BJ (cell line): ENCODE measurements at regions not wholly inside any gene's neighbourhood (a gene's known extent, or its start where the extent isn't known, plus 50 kb on each side); places are given as distances from the start of the nearest gene placed in this dataset.

Experiments used
- CTCF ChIA-PET: fragments of 350-600 bp; formaldehyde crosslinking; extraction: SDS; loops from one replicate; lab custom pipeline; 2021; ENCODE audit warnings: antibody characterized with exemption, inconsistent platforms; lab: Yijun Ruan, JAX
- POLR2A ChIA-PET: fragments of 300-600 bp; sonication (Branson Sonifier 250); formaldehyde crosslinking; extraction: SDS; loops from one replicate; lab custom pipeline; 2021; ENCODE audit warnings: antibody characterized with exemption; lab: Charles Lee
- DNase-seq: peaks from one replicate; pipeline ENCODE4 v3.0.0-alpha.2; 2011; ENCODE audit warnings: low read depth
- H3K27me3 ChIP-seq: 2 replicates; pipeline ENCODE4 v1.6.0; 2011; ENCODE audit warnings: low read length; ENCODE audit not compliant: control insufficient read depth, insufficient read depth
- H3K36me3 ChIP-seq: 2 replicates; pipeline ENCODE4 v1.5.1; 2011; ENCODE audit warnings: low read length; ENCODE audit not compliant: control insufficient read depth, insufficient read depth
- H3K4me3 ChIP-seq: 2 replicates; pipeline ENCODE4 v1.5.1; 2011; ENCODE audit warnings: low read depth, mild to moderate bottlenecking, control low read depth, low read length
- CTCF ChIP-seq: IDR thresholded peaks from 2 replicates; pipeline ENCODE4 v1.5.1; 2011; ENCODE audit warnings: low read depth, mild to moderate bottlenecking, control low read depth, inconsistent platforms, low read length, moderate library complexity; ENCODE audit not compliant: insufficient read depth

GRCh38 chr7:1359681-1360485, 99.4 kb downstream of the MICALL2 start:
- no peaks in the 10 kb centered on the region for H3K27me3 ChIP-seq
- ChIA-PET CTCF (no interaction called here), POLR2A (no interaction called here)
- H3K4me3 ChIP-seq = no peak overlapping the region
- no peak for DNase-seq
- TF ChIP-seq CTCF = no peak
- no peaks in the 10 kb centered on the region for H3K36me3 ChIP-seq

GRCh38 chr7:1360521-1360971, 98.7 kb downstream of the MICALL2 start:
- ChIA-PET CTCF (no interaction called here), POLR2A (no interaction called here)
- Histone ChIP-seq H3K27me3 (peaks cover 2% of the 10 kb centered on the region; the same call in 1 of the 2 replicates), H3K36me3 (no peaks in the 10 kb centered on the region), H3K4me3 (no peak overlapping the region)
- TF ChIP-seq CTCF = no peak
- DNase-seq = no peak

GRCh38 chr7:1361016-1361755, 98.1 kb downstream of the MICALL2 start:
- no peak for DNase-seq
- ChIA-PET POLR2A (no interaction called here), CTCF (no interaction called here)
- no peak overlapping the region for H3K4me3 ChIP-seq
- H3K27me3 ChIP-seq = peaks cover 5% of the 10 kb centered on the region; the same call in 1 of the 2 replicates
- H3K36me3 ChIP-seq = no peaks in the 10 kb centered on the region
- no peak for TF ChIP-seq CTCF

- no peak for TF ChIP-seq CTCF
- H3K4me3 ChIP-seq = no peak overlapping the region
- no peaks in the 10 kb centered on the region for H3K36me3 ChIP-seq
- H3K27me3 ChIP-seq = peaks cover 5% of the 10 kb centered on the region; the same call in 1 of the 2 replicates
- DNase-seq = no peak
- CTCF ChIA-PET = no interaction called here
- POLR2A ChIA-PET = no interaction called here
Measured at GRCh38 chr7:1361756-1362125, 97.5 kb downstream of the MICALL2 start.

GRCh38 chr7:1362301-1362700, 97.0 kb downstream of the MICALL2 start:
- ChIA-PET CTCF (interaction anchor here (1.7 kb wide), 1 partner anchor 186 kb away, joined by 5 read pairs; no protein-coding TSS in a partner anchor), POLR2A (no interaction called here)
- no peak overlapping the region for H3K4me3 ChIP-seq
- H3K36me3 ChIP-seq = no peaks in the 10 kb centered on the region
- peaks cover 6% of the 10 kb centered on the region for H3K27me3 ChIP-seq
- no peak for DNase-seq
- TF ChIP-seq CTCF = no peak
